HCT116 (cell line): ENCODE measurements at regions not wholly inside any gene's neighbourhood (a gene's known extent, or its start where the extent isn't known, plus 50 kb on each side); places are given as distances from the start of the nearest gene placed in this dataset.

ENCODE experiments used
- ATAC-seq: fragments of 200-7000 bp; cut with Tn5 transposase; 2 replicates; pipeline ENCODE4 v1.9.1; 2020; ENCODE audit warnings: mild to moderate bottlenecking, moderate library complexity
- BruUV-seq: library from RNA; stranded (reverse); fragments of 400-500 nt; replicated peaks from 2 replicates; lab custom pipeline; 2021; lab: Mats Ljungman, UMichigan
- CTCF ChIA-PET: fragments of 300-600 bp; sonication (Branson Sonifier 250); formaldehyde crosslinking; loops from one replicate; lab custom pipeline; 2021; ENCODE audit warnings: antibody characterized with exemption; lab: Charles Lee
- POLR2A ChIA-PET: fragments of 300-600, 350-600 bp; sonication (Branson Sonifier 250); formaldehyde crosslinking; loops from one replicate; lab custom pipeline; 2021; ENCODE audit warnings: antibody characterized with exemption; lab: Charles Lee
- RAD21 ChIA-PET, 2 experiments: fragments of 300-600 bp; sonication (Branson Sonifier 250); formaldehyde crosslinking; loops; one replicate each; lab custom pipeline; 2023; ENCODE audit warnings: low total read pairs in 2 of 2; ENCODE audit not compliant: uncharacterized antibody in 2 of 2, unreplicated experiment in 2 of 2, low non-redundant PET in 1 of 2; lab: Charles Lee
- DNase-seq: peaks from one replicate; pipeline ENCODE4 v3.0.0-alpha.2; 2010; ENCODE audit warnings: low read depth, low spot score
- H2AFZ ChIP-seq: fragments of 200-600 bp; shearing (Covaris generic), sonication (generic); 2 replicates; pipeline ENCODE4 v1.6.1; 2017; ENCODE audit warnings: low read depth, mixed run types, mixed read lengths, antibody characterized with exemption, low read length; ENCODE audit not compliant: poor library complexity, severe bottlenecking
- H3K27ac ChIP-seq: 2 replicates; pipeline ENCODE4 v1.5.1; 2012; ENCODE audit warnings: low read depth, low read length
- H3K27me3 ChIP-seq: fragments of 200-600 bp; sonication (generic); 2 replicates; pipeline ENCODE4 v1.6.1; 2016; ENCODE audit warnings: mixed run types, low read length, mixed read lengths; ENCODE audit not compliant: insufficient read depth
- H3K36me3 ChIP-seq, 2 experiments: fragments of 200-500 bp in 1 of 2; fragments of 200-600 bp in 1 of 2; sonication (Bioruptor generic) in 1 of 2; sonication (generic) in 1 of 2; 2 replicates each; pipeline versions ENCODE4 v1.5.1 to v1.6.1; 2014 to 2016; ENCODE audit warnings: low read length in 2 of 2, inconsistent platforms in 1 of 2, mixed read lengths in 1 of 2, mixed run types in 1 of 2; ENCODE audit not compliant: insufficient read depth in 2 of 2, control insufficient read depth in 1 of 2
- H3K4me1 ChIP-seq, 2 experiments: fragments of 200-600 bp in 1 of 2; sonication (generic) in 1 of 2; 2 replicates each; pipeline versions ENCODE4 v1.5.1 to v1.6.1; 2012 to 2017; ENCODE audit warnings: low read length in 2 of 2, inconsistent platforms in 1 of 2, mild to moderate bottlenecking in 1 of 2, mixed read lengths in 1 of 2, mixed run types in 1 of 2, moderate library complexity in 1 of 2; ENCODE audit not compliant: insufficient read depth in 2 of 2, control insufficient read depth in 1 of 2
- H3K4me2 ChIP-seq: fragments of 200-600 bp; sonication (generic); 2 replicates; pipeline ENCODE4 v1.6.1; 2017; ENCODE audit warnings: mixed run types, low read length, mixed read lengths
- H3K4me3 ChIP-seq, 2 experiments: fragments of 200-600 bp in 1 of 2; sonication (generic) in 1 of 2; replicated peaks in 1 of 2; 2 replicates each; pipeline ENCODE4 v1.5.1; 2011 to 2016; ENCODE audit warnings: low read length in 2 of 2, control low read depth in 1 of 2, low read depth in 1 of 2, mild to moderate bottlenecking in 1 of 2, mixed read lengths in 1 of 2, mixed run types in 1 of 2
- H3K79me2 ChIP-seq: fragments of 200-600 bp; sonication (generic); 2 replicates; pipeline ENCODE4 v1.6.1; 2017; ENCODE audit warnings: mild to moderate bottlenecking, mixed run types, low read length, moderate library complexity, mixed read lengths; ENCODE audit not compliant: insufficient read depth
- H3K9ac ChIP-seq: fragments of 200-600 bp; sonication (generic); 2 replicates; pipeline ENCODE4 v1.6.1; 2016; ENCODE audit warnings: low read length, mixed read lengths
- H3K9me2 ChIP-seq: fragments of 200-600 bp; sonication (generic), shearing (Covaris generic); 2 replicates; pipeline ENCODE4 v1.6.1; 2017; ENCODE audit warnings: mixed run types, mild to moderate bottlenecking, moderate library complexity; ENCODE audit not compliant: insufficient read depth
- H3K9me3 ChIP-seq, 2 experiments: fragments of 200-500 bp in 1 of 2; fragments of 200-600 bp in 1 of 2; sonication (Bioruptor generic) in 1 of 2; sonication (generic) in 1 of 2; 2 replicates each; pipeline ENCODE4 v1.6.1; 2014 to 2017; ENCODE audit warnings: low read length in 2 of 2, mixed read lengths in 2 of 2, inconsistent platforms in 1 of 2, low read depth in 1 of 2, mild to moderate bottlenecking in 1 of 2, mixed run types in 1 of 2, moderate library complexity in 1 of 2; ENCODE audit not compliant: control insufficient read depth in 1 of 2, insufficient read depth in 1 of 2
- H4K20me1 ChIP-seq: fragments of 200-600 bp; sonication (generic), shearing (Covaris generic); 2 replicates; pipeline ENCODE4 v1.6.1; 2017; ENCODE audit warnings: mixed run types, mild to moderate bottlenecking, moderate library complexity; ENCODE audit not compliant: insufficient read depth
- ATF3 ChIP-seq: IDR thresholded peaks from 2 replicates; pipeline ENCODE4 v1.6.1; 2012
- CBX3 ChIP-seq: IDR thresholded peaks from 2 replicates; pipeline ENCODE4 v1.6.1; 2012; ENCODE audit warnings: low read depth
- CEBPB ChIP-seq: IDR thresholded peaks from 2 replicates; pipeline ENCODE4 v1.6.1; 2012; ENCODE audit warnings: low read depth
- EGR1 ChIP-seq: IDR thresholded peaks from 2 replicates; pipeline ENCODE4 v1.6.1; 2012; ENCODE audit warnings: low read depth
- EZH2 ChIP-seq: fragments of 200-600 bp; sonication (generic); IDR thresholded peaks from 2 replicates; pipeline ENCODE4 v1.6.1; 2017; ENCODE audit warnings: antibody characterized with exemption, mixed run types
- FOSL1 ChIP-seq: IDR thresholded peaks from 2 replicates; pipeline ENCODE4 v1.6.1; 2012; ENCODE audit warnings: low read depth
- JUND ChIP-seq: IDR thresholded peaks from 2 replicates; pipeline ENCODE4 v1.6.1; 2012
- MAX ChIP-seq: IDR thresholded peaks from 2 replicates; pipeline ENCODE4 v1.6.1; 2012
- POLR2A ChIP-seq: IDR thresholded peaks from 2 replicates; pipeline ENCODE4 v1.7.0; 2011; ENCODE audit warnings: borderline replicate concordance; ENCODE audit not compliant: insufficient read depth, insufficient read length; ENCODE audit errors: extremely low read depth
- POLR2AphosphoS5 ChIP-seq: IDR thresholded peaks from 2 replicates; pipeline ENCODE4 v1.6.1; 2011; ENCODE audit warnings: mild to moderate bottlenecking, low read depth, low read length, moderate library complexity
- REST ChIP-seq: IDR thresholded peaks from 2 replicates; pipeline ENCODE4 v1.6.1; 2012; ENCODE audit warnings: low read depth
- SP1 ChIP-seq: IDR thresholded peaks from 2 replicates; pipeline ENCODE4 v1.6.1; 2012; ENCODE audit warnings: low read depth
- TCF7L2 ChIP-seq: IDR thresholded peaks from 2 replicates; pipeline ENCODE4 v1.7.0; 2011; ENCODE audit warnings: borderline replicate concordance, inconsistent platforms; ENCODE audit not compliant: insufficient read depth, insufficient read length; ENCODE audit errors: extremely low read depth
- ZNF274 ChIP-seq: fragments of 200-500 bp; sonication (Bioruptor generic); IDR thresholded peaks from 2 replicates; pipeline ENCODE4 v1.6.1; 2014; ENCODE audit warnings: mild to moderate bottlenecking, low read depth, low read length, inconsistent platforms
- intact Hi-C: fragments of 100-400 bp; cut with micrococcal nuclease; formaldehyde crosslinking; loops from 2 replicates; pipeline ENCODE4 v1.10.0; 2022

GRCh38 chr13:40352802-40353562 lies 313.5 kb downstream of the FOXO1 start:
- intact Hi-C loops: no loop called here
- ATAC-seq: no peak
- RAD21 ChIA-PET: no interaction called here
- TF ChIP-seq CBX3: no peak
- no peak for TF ChIP-seq MAX
- no peak for TF ChIP-seq POLR2AphosphoS5
- no peak for TF ChIP-seq ATF3
- TF ChIP-seq FOSL1: no peak
- TF ChIP-seq REST: no peak
- TF ChIP-seq ZNF274: no peak
- no peak for TF ChIP-seq EZH2
- no peak for TF ChIP-seq SP1
- no peak for TF ChIP-seq TCF7L2
- no peak for TF ChIP-seq EGR1
- no peak for TF ChIP-seq JUND
- no peak for TF ChIP-seq POLR2A
- no peak for TF ChIP-seq CEBPB
- TF ChIP-seq, all 23 proteins: peak for 0
- no peak overlapping the region for H2AFZ ChIP-seq
- no peak overlapping the region for H3K4me2 ChIP-seq
- ChIA-PET POLR2A (no interaction called here), CTCF (no interaction called here)
- no peak for DNase-seq
- H3K4me1 ChIP-seq: no peaks in the 10 kb centered on the region
- BruUV-seq: no TSS peak
- no peak overlapping the region for H3K4me3 ChIP-seq
- no peaks in the 10 kb centered on the region for H3K9me3 ChIP-seq
- H4K20me1 ChIP-seq: no peaks in the 10 kb centered on the region
- H3K79me2 ChIP-seq: no peaks in the 10 kb centered on the region
- H3K27me3 ChIP-seq: no peaks in the 10 kb centered on the region
- no peaks in the 10 kb centered on the region for H3K9me2 ChIP-seq
- H3K9ac ChIP-seq: no peak overlapping the region
- H3K36me3 ChIP-seq: no peaks in the 10 kb centered on the region
- H3K27ac ChIP-seq: no peak overlapping the region
